Left renal pelvis (tissue), 4 donors: ENCODE measurements at regions not wholly inside any gene's neighbourhood (a gene's known extent, or its start where the extent isn't known, plus 50 kb on each side); places are given as distances from the start of the nearest gene placed in this dataset.
"Not testable (repeated sequence)": the region's sequence is repeated elsewhere in the genome, so short reads cannot be mapped to it uniquely, and the experiment has no call there.

Experiments used
- DNase-seq, 4 donors: peaks; one replicate each; pipeline ENCODE4 v3.0.0-alpha.2; 2013; ENCODE audit warnings: low read depth in 4 of 4, low spot score in 3 of 4

GRCh38 chr12:19810213-19810612 is 370.9 kb downstream of the AEBP2 start:
- no peak for DNase-seq

GRCh38 chr12:19811922-19812321 is 372.6 kb downstream of the AEBP2 start:
- DNase-seq: no peak

DNA sequence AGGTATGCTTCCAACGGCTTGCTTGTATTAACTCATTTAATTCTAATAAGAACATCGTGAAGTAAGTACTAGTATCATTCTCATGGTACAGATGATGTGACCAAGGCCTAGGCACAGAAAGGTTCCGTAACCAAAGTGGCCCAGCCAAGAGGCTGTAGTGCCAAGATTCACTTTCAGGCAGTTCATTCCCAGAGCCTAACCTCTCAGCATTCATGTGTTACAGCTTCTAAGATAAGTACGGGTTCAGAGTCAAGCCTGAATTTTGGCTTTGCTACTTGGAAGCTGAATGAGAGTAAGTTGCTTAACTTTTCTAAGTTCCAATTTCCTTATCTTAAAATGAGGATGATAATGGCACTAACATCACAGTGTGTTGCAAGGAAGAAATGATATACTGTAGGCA is 379.9 kb downstream of the AEBP2 start:
- no peak for DNase-seq

DNA sequence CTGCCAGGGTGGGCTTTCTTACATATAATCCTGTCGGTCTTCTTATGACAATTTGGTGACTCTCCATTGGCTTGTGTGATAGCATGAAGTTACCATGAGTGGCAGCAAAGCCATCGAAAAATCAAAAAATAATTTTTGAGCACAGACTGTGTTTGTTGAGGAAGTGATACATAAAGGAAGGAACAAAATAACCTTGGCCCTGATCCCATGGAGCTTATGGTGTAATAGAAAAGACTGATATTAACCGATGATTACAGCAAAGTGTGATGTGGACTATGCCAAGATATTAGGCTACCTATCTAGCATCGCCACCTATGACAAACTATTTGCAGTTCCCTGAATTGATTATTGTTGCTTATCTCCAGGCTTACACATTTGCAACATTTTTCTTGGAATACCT is 383.2 kb downstream of the AEBP2 start:
- DNase-seq: no peak

GRCh38 chr12:19823326-19823725 is 384.0 kb downstream of the AEBP2 start:
- not testable (repeated sequence) for DNase-seq

DNA sequence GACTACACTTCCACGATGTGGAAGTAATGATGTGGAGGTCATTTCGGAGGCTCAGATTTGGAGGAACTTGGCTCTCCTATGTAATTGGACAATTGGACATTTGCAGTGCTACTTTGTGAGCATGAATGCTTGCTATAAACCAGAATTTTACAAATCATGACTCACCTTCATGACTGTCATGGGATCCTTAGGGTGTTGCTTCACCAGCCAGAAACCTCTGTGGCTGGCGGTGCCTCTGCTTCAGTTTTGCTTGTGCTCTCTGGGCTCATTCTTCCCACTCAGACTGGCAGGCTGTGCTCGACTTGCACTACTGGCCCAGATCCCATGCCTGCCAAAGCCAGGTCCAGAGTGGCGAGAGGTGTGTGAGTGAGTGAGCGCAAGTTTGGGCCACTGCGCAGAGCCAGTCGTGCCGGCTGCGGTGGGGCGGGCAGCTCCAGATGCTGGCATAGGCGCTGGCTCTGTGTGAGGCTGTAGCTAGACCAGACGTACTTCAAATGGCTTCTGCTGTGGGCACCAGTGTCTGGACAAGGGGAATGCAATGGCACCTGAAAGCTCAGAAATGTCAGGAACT is 387.8 kb downstream of the AEBP2 start:
- DNase-seq: no peak

DNA sequence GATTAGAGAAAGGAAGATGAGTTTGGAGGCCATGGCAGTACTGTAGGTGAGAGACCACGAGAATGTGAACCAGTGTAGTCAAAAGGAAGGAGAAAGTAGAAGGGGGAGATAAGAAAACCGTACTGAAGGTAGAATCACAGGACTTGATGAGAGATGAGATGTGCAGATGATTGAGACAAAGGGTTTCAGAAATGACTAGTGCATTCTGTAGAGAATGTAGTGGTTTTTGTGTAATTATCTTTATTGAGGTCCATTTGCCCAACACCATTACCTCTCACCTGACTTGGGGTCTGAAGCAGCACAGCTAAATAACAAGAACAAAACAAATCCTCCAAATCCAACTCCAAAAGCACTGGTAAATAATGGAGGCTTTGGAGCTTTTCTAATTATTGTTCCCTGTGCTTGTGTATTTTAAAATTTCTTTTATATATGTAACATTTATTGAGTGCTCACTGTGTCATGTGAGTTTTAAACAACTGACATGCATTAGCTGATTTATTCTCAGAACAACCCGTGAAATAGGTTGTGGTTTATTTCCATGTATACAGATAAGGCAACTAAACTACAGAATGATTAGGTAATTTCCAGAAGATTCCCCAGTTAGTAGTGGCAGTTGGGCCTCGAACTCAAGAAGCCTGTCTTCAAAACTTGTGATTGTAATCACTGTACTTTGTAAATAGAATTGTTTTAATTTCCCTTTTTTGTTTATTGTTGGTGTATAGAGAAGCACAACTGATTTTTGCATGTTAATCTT is 390.0 kb downstream of the AEBP2 start:
- DNase-seq: no peak

DNA sequence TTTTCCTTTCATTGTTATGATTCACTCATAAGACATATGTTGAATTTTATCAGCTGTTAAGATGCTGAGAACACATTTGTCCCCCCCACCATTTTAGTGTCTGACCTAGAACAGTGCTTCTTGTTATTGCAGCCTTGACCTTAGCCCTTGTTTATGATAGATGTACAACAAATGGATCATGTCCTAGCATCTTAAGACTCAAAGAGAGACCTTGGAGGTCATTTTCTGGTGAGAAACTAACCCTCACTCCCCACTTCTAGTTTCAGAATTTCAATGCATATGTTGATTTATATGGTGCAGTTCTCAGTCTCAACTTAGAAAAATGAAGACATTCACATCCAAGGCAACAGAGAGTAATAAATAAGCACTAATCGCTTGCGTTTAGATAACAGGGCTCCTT is 391.2 kb downstream of the AEBP2 start:
- peak in 3 of 4 donors; percentile 39 to 53 (median 47) for DNase-seq

- DNase-seq: no peak
These were observed 394.6 kb downstream of the AEBP2 start for GRCh38 chr12:19833775-19834501.

- no peak for DNase-seq
These were observed 395.3 kb downstream of the AEBP2 start for GRCh38 chr12:19834592-19834991.

DNA sequence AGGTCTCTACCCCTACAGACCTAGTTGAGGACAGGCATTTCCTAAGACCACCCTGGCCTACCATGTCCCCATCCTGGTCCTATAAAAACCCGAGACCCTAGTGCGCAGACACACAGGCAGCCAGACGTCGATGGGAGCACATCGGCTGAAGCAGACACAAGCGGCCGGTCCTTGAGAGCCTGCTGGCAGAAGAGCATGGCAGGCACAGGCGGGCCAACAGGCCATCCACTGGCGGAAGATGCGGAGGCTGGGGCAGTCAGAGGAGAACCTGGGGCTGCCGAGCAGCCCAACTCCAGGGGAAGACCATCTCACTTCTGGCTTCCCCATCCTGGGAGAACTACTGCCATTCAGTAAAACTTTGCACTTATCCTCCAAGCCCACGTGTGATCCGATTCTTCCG is 396.8 kb downstream of the AEBP2 start:
- no peak for DNase-seq

DNA sequence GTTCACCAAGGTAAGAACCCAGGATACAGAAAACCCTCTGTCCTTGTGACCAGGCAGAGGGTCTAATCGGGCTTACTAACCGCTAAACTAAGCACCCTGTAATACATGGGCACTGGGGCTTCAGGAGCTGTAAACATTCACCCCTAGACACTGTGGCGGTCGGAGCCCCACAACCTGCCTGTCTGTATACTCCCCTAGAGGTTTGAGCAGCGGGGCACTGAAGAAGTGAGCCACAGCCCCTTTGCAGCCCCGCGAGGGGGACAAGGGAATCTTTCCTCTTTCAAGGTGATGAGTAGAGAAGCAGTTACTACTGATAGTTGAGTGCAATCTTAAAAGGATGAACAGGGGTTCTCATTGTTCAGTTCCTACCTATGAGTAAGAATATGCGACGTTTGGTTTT is 397.2 kb downstream of the AEBP2 start:
- DNase-seq: no peak

DNA sequence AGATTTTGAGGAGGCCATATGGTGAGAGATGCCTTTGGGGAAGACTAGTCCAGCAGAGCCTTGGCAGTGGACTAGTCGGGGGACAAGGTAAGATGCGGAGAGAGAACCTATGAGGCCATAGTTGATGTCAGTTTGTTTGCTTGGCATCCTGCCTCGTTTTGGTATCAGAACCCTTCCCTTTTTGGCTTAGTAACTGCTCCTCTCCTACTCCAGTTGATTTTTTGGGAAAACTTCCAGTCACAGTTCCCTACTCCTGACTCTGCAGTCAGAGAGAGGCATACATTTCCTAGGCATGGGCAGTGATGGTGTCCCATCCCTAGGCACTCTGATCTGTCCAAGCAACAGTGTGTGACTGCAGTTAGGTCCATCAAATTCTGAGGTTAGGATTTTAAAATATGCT is 398.3 kb downstream of the AEBP2 start:
- no peak for DNase-seq

- DNase-seq: no peak
These were observed 402.2 kb downstream of the AEBP2 start for GRCh38 chr12:19841451-19841850.

- no peak for DNase-seq
These were observed 402.8 kb downstream of the AEBP2 start for GRCh38 chr12:19842116-19842515.

DNA sequence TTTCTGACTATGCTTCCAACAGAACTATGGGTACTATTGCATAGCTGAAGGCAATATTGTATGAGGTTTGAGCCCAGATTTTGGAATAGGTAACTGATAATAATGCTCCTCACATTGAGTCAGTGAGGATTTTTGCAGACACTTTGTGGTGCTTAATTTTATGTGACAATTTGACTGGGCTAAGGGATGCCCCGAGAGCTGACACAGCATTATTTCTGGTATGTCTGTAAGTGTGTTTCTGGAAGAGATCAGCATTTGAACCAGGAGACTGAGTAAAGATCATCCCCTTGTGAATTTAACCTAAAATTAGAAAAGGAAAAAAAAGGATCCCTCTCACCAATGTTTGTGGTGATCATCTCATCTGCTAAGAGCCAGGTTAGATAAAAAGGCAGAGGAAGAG is 404.9 kb downstream of the AEBP2 start:
- no peak for DNase-seq

GRCh38 chr12:19846574-19846973 is 407.3 kb downstream of the AEBP2 start:
- no peak for DNase-seq

- DNase-seq: peak in 3 of 4 donors; percentile 43 to 64 (median 47)
These were observed 408.2 kb downstream of the AEBP2 start for GRCh38 chr12:19847294-19848059.

DNA sequence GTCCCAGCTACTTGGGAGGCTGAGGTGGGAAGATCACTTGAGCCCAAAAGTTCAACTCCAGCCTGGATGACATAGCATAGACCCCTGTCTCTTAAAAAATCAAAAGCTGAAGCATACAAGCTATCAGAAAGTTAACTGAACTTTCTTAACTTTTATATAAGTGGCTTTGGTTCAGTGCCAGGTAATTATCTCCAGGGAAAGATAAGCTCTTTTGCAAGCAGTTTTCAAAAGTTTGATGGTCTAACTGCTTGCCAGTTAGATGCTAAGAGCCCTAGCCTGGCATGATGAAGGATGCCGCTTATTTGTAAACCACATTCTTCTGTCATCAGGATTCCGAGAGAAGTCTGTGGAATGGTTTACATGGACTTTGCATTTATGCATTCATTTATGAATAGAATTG is 409.1 kb downstream of the AEBP2 start:
- no peak for DNase-seq

DNA sequence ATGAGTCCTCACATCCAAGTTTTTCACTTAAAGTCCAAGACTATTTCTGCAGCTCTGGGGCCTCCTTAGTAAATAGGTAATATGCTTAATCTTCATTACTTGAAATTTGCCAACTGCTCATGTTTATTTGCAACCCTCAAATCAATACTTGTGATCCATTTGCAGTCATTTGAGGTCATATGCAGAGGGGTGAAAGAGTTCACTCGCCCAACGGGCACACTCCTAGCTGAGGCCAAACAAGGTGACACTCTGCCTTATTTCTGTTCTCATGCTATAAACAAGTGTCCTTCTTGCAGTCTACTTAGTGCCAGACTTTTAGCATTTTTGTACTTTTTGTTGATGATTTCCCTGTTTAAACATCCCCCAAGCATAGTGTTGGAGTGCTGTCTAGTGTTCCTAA is 409.9 kb downstream of the AEBP2 start:
- no peak for DNase-seq
